GM06990 (cell line): ENCODE measurements at regions not wholly inside any gene's neighbourhood (a gene's known extent, or its start where the extent isn't known, plus 50 kb on each side); places are given as distances from the start of the nearest gene placed in this dataset.

Source experiments
- DNase-seq: peaks from one replicate; pipeline ENCODE4 v3.0.0-alpha.2; 2011; ENCODE audit not compliant: insufficient read length; ENCODE audit errors: extremely low read depth
- H3K27me3 ChIP-seq: replicated peaks from 2 replicates; pipeline ENCODE4 v1.6.0; 2011; ENCODE audit warnings: low read length; ENCODE audit not compliant: control insufficient read depth, insufficient read depth
- H3K36me3 ChIP-seq: 2 replicates; pipeline ENCODE4 v1.5.1; 2011; ENCODE audit warnings: low read length; ENCODE audit not compliant: control insufficient read depth, insufficient read depth
- H3K4me3 ChIP-seq: replicated peaks from 2 replicates; pipeline ENCODE4 v1.5.1; 2011; ENCODE audit warnings: low read depth, mild to moderate bottlenecking, control low read depth, low read length
- TF ChIP-seq, protein P1 (sequence below): IDR thresholded peaks from 2 replicates; pipeline ENCODE4 v1.5.1; 2011; ENCODE audit warnings: low read length, control low read depth, mild to moderate bottlenecking, inconsistent platforms; ENCODE audit not compliant: insufficient read depth, poor library complexity, severe bottlenecking

DNA sequence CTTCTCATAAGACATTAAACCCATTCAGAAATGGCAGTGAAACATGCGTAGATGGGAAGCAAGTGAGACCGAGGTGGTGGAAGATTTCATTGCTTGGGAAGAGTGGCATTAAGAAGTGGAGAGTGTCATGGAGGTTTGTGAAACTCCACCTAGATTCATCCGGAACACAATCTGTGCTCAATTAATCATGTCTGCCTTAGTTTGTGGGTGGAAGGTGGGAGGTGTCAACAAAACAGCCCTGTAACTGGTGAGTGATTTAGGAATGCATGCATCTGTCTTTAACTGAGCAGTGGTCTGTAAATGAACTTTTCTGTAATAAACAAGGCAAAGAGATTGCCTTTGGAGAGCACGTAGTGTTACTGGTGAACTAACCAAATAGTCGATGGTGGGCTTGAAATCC is 113.7 kb downstream of the WNT5A start:
- TF ChIP-seq, protein P1, sequence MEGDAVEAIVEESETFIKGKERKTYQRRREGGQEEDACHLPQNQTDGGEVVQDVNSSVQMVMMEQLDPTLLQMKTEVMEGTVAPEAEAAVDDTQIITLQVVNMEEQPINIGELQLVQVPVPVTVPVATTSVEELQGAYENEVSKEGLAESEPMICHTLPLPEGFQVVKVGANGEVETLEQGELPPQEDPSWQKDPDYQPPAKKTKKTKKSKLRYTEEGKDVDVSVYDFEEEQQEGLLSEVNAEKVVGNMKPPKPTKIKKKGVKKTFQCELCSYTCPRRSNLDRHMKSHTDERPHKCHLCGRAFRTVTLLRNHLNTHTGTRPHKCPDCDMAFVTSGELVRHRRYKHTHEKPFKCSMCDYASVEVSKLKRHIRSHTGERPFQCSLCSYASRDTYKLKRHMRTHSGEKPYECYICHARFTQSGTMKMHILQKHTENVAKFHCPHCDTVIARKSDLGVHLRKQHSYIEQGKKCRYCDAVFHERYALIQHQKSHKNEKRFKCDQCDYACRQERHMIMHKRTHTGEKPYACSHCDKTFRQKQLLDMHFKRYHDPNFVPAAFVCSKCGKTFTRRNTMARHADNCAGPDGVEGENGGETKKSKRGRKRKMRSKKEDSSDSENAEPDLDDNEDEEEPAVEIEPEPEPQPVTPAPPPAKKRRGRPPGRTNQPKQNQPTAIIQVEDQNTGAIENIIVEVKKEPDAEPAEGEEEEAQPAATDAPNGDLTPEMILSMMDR, result no peak
- no peaks in the 10 kb centered on the region for H3K27me3 ChIP-seq
- DNase-seq, result no peak
- H3K4me3 ChIP-seq, result no peak overlapping the region
- no peaks in the 10 kb centered on the region for H3K36me3 ChIP-seq

- TF ChIP-seq, protein P1, result no peak
- no peak overlapping the region for H3K4me3 ChIP-seq
- H3K36me3 ChIP-seq, result no peaks in the 10 kb centered on the region
- H3K27me3 ChIP-seq, result no peaks in the 10 kb centered on the region
- no peak for DNase-seq
Measured at GRCh38 chr3:55370272-55370671, 116.8 kb downstream of the WNT5A start.

- H3K4me3 ChIP-seq, result no peak overlapping the region
- H3K27me3 ChIP-seq, result no peaks in the 10 kb centered on the region
- DNase-seq, result no peak
- TF ChIP-seq, protein P1, result no peak
- no peaks in the 10 kb centered on the region for H3K36me3 ChIP-seq
Measured at GRCh38 chr3:55369141-55369847, 117.8 kb downstream of the WNT5A start.

DNA sequence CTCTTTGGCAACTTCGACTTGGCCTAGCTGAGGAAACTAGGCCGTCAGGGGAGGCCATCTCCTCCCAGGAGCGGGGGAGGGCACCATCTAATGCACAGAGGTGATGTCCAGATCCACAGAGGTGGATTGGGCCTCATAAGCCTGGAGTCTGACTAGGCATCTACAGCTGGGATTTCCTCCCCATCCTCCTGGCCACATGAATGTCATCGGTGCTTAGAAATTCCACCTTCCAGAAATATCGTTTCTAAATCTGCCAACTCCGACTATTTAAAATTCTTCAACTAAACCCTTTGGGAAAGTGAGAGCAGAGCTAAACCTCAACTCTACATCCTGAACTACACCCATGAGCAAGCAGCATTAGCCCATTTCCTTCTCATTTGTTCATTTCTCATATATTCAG is 118.7 kb downstream of the WNT5A start:
- DNase-seq, result no peak
- H3K27me3 ChIP-seq, result no peaks in the 10 kb centered on the region
- H3K4me3 ChIP-seq, result no peak overlapping the region
- TF ChIP-seq, protein P1, result no peak
- no peaks in the 10 kb centered on the region for H3K36me3 ChIP-seq

DNA sequence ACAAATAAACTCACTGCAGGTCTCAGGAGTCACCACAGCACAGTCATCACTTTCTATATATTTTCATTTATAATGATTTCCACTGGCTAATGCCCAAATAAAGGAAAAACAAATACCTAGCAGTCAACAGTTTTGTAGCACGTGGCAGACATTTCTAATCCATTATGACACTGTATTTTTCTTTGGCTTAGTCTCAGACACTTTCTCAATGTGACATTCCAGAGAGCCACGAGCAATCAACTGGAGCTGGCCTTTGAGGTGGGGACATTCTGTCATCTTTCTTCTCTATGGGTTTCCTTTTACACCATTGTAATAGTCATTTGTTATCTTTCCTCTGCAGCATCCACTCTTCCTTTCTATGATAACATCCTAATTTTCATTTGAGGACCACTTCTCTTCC is 119.7 kb downstream of the WNT5A start:
- no peak for DNase-seq
- Histone ChIP-seq H3K27me3 (no peaks in the 10 kb centered on the region), H3K36me3 (no peaks in the 10 kb centered on the region), H3K4me3 (no peak overlapping the region)
- TF ChIP-seq, protein P1, result no peak

- no peaks in the 10 kb centered on the region; the same call in 1 of the 2 replicates for H3K27me3 ChIP-seq
- H3K4me3 ChIP-seq, result no peak overlapping the region
- TF ChIP-seq, protein P1, result no peak
- no peak for DNase-seq
- no peaks in the 10 kb centered on the region for H3K36me3 ChIP-seq
Measured at GRCh38 chr3:55364421-55364820, 122.7 kb downstream of the WNT5A start.
